Neural progenitor cell (in vitro differentiated cells): ENCODE measurements at regions not wholly inside any gene's neighbourhood (a gene's known extent, or its start where the extent isn't known, plus 50 kb on each side); places are given as distances from the start of the nearest gene placed in this dataset.
"Not testable (repeated sequence)": the region's sequence is repeated elsewhere in the genome, so short reads cannot be mapped to it uniquely, and the experiment has no call there.

Source experiments
- DNase-seq: peaks from one replicate; pipeline ENCODE4 v3.0.0-alpha.2; 2016; ENCODE audit warnings: low spot score
- H2AFZ ChIP-seq: fragments of 200-600 bp; sonication (generic); replicated peaks from 2 replicates; pipeline ENCODE4 v1.6.1; 2016; ENCODE audit warnings: antibody characterized with exemption
- H3F3A ChIP-seq: fragments of 200-600 bp; sonication (generic); 2 replicates; pipeline ENCODE4 v1.6.1; 2016; ENCODE audit warnings: antibody characterized with exemption, low read depth
- H3K27ac ChIP-seq: fragments of 200-600 bp; sonication (generic); 2 replicates; pipeline ENCODE4 v1.5.1; 2016; ENCODE audit warnings: mild to moderate bottlenecking
- H3K27me3 ChIP-seq: fragments of 200-600 bp; sonication (generic); 2 replicates; pipeline ENCODE4 v1.6.1; 2016; ENCODE audit warnings: mild to moderate bottlenecking, moderate library complexity
- H3K36me3 ChIP-seq: fragments of 200-600 bp; sonication (generic); 2 replicates; pipeline ENCODE4 v1.5.1; 2016
- H3K4me1 ChIP-seq: fragments of 200-600 bp; sonication (generic); 2 replicates; pipeline ENCODE4 v1.6.1; 2016; ENCODE audit warnings: mixed run types
- H3K4me2 ChIP-seq: fragments of 200-600 bp; sonication (generic); 2 replicates; pipeline ENCODE4 v1.6.1; 2016
- H3K4me3 ChIP-seq: fragments of 200-600 bp; sonication (generic); 2 replicates; pipeline ENCODE4 v1.5.1; 2016
- H3K79me2 ChIP-seq: fragments of 200-600 bp; sonication (generic); 2 replicates; pipeline ENCODE4 v1.6.1; 2016; ENCODE audit warnings: low read depth
- H3K9ac ChIP-seq: fragments of 200-600 bp; sonication (generic); 2 replicates; pipeline ENCODE4 v1.6.1; 2016
- H3K9me3 ChIP-seq: fragments of 200-600 bp; sonication (generic); 2 replicates; pipeline ENCODE4 v1.5.1; 2016; ENCODE audit warnings: low read depth
- H4K20me1 ChIP-seq: fragments of 200-600 bp; sonication (generic); 2 replicates; pipeline ENCODE4 v1.6.1; 2016; ENCODE audit warnings: low read depth
- H3K27ac Mint-ChIP-seq: 3 replicates; pipeline ENCODE4 v1.8.0; 2021; ENCODE audit warnings: mixed read lengths
- H3K27me3 Mint-ChIP-seq: 2 replicates; pipeline ENCODE4 v1.8.0; 2022; ENCODE audit warnings: low read depth, mild to moderate bottlenecking, inconsistent platforms, moderate library complexity, mixed read lengths; ENCODE audit not compliant: insufficient read depth
- H3K36me3 Mint-ChIP-seq: 3 replicates; pipeline ENCODE4 v1.8.0; 2021; ENCODE audit warnings: mixed read lengths
- H3K4me1 Mint-ChIP-seq: 3 replicates; pipeline ENCODE4 v1.8.0; 2021; ENCODE audit warnings: mixed read lengths
- H3K4me3 Mint-ChIP-seq: 3 replicates; pipeline ENCODE4 v1.8.0; 2021; ENCODE audit warnings: mild to moderate bottlenecking, moderate library complexity, mixed read lengths
- H3K9me3 Mint-ChIP-seq: 3 replicates; pipeline ENCODE4 v1.8.0; 2020; ENCODE audit warnings: mixed read lengths

DNA sequence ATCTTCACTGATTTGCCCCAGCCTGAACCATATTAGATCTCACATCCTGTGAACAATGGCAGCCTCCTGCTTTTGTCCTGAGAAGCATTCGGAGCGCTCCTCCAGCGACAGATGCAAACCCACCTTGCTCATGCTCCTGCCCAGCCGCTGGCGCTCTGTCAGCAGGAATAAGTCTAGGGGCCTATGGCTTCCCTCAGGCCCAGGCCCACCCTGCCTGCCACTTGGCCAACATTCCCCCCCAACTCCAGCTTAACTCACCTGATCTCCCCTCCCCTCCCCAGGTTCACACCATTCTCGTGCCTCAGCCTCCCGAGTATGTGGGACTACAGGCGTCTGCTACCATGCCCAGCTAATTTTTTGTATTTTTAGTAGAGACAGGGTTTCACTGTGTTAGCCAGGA is 4472.8 kb upstream of the OR11H1 start:
- Mint-ChIP-seq H3K9me3 (peaks cover 60% of the 10 kb centered on the region), H3K27me3 (peaks cover 21% of the 10 kb centered on the region)
- not testable (repeated sequence) for H3F3A ChIP-seq, DNase-seq, H3K4me2 ChIP-seq, H3K27ac ChIP-seq, H3K4me1 ChIP-seq, H3K4me1 Mint-ChIP-seq, H3K9ac ChIP-seq, H3K27ac Mint-ChIP-seq, H3K4me3 ChIP-seq, H3K27me3 ChIP-seq, H3K79me2 ChIP-seq, H4K20me1 ChIP-seq, H3K4me3 Mint-ChIP-seq, H3K36me3 Mint-ChIP-seq, H3K36me3 ChIP-seq, H2AFZ ChIP-seq
- H3K9me3 ChIP-seq: peaks cover 34% of the 10 kb centered on the region

DNA sequence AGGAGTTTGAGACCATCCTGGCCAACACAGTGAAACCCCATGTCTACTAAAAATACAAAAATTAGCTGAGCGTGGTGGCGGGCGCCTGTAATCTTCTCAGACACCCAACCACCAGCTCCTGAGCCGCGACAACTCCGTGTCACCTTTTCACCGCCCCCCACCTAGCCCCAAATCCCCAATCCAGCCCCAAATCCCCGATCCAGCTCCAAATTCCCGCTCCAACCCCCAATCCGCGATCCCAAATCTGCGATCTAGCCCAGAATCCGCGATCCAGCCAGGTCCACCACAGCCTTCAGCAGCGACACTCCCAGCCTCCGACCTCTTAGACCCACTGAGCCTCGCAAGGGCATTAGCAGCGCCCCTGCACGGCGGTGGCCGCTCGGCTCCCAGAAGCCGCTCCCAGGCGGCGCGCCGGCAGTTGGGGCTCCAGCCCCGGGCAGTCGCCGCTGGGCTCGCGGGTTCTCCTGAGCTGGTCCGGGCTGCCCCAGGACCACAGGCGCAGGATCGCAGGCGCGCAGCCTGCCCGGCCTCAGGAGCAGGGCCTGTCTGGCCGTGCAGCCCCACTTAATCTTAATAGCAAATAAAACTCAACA is 4469.9 kb upstream of the OR11H1 start:
- not testable (repeated sequence) for H3K4me1 Mint-ChIP-seq, H3K36me3 Mint-ChIP-seq, H3K27ac ChIP-seq, H3K4me3 ChIP-seq, H3K36me3 ChIP-seq, DNase-seq, H3K9ac ChIP-seq, H3K4me1 ChIP-seq, H2AFZ ChIP-seq, H3K4me2 ChIP-seq, H3F3A ChIP-seq, H3K79me2 ChIP-seq, H3K4me3 Mint-ChIP-seq, H4K20me1 ChIP-seq, H3K27me3 ChIP-seq, H3K27ac Mint-ChIP-seq
- peaks cover 65% of the 10 kb centered on the region for H3K9me3 Mint-ChIP-seq
- H3K27me3 Mint-ChIP-seq: peaks cover 25% of the 10 kb centered on the region
- H3K9me3 ChIP-seq: peaks cover 45% of the 10 kb centered on the region

DNA sequence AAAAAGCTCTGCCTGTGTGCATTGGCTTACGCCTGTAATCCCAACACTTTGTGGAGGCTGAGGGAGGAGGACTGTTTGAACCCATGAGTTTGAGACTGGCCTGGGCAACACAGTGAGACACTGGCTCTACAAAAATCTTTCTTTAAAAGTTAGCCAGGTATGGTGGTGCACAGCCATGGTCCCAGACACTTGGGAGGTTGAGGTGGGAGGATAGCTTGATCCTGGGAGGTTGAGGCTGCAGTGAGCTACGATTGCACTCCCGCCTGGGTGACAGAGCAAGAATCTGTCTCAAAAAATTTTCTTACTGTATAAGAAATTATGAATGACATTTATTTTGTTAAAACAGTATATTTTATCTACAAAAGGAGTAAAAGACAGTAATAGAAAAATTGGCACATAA is 4468.9 kb upstream of the OR11H1 start:
- H3K4me3 Mint-ChIP-seq, H3K27ac ChIP-seq, H3K27ac Mint-ChIP-seq, H3K9ac ChIP-seq, H3K4me1 ChIP-seq, H3K4me1 Mint-ChIP-seq, H3K36me3 Mint-ChIP-seq, H4K20me1 ChIP-seq, H3F3A ChIP-seq, H3K4me3 ChIP-seq, H3K27me3 ChIP-seq, H3K4me2 ChIP-seq, H2AFZ ChIP-seq, DNase-seq, H3K36me3 ChIP-seq, H3K79me2 ChIP-seq: not testable (repeated sequence)
- H3K9me3 Mint-ChIP-seq: peaks cover 68% of the 10 kb centered on the region
- H3K9me3 ChIP-seq: peaks cover 47% of the 10 kb centered on the region
- H3K27me3 Mint-ChIP-seq: peaks cover 24% of the 10 kb centered on the region

DNA sequence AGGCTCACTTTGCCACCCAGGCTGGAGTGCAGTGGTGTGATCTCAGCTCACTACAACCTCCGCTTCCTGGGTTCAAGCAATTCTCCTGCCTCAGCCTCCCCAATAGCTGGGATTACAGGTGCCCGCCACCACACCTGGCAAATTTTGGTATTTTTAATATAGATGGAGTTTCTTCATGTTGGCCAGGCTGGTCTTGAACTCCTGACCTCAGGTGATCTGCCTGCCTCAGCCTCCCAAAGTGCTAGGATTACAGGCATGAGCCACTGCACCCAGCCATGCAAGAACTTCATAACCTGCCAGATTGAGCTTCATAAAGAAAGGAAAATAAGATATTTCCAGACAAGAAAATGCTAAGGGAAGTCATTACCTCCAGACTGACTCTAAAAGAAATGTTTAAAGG is 4467.2 kb upstream of the OR11H1 start:
- H3K27ac ChIP-seq, H3K9ac ChIP-seq, H3K36me3 ChIP-seq, H3K36me3 Mint-ChIP-seq, H3K4me3 Mint-ChIP-seq, H4K20me1 ChIP-seq, H3K4me3 ChIP-seq, H3F3A ChIP-seq, H2AFZ ChIP-seq, H3K4me2 ChIP-seq, H3K27ac Mint-ChIP-seq, H3K27me3 ChIP-seq, H3K79me2 ChIP-seq, H3K4me1 Mint-ChIP-seq, DNase-seq, H3K4me1 ChIP-seq: not testable (repeated sequence)
- peaks cover 41% of the 10 kb centered on the region for H3K9me3 ChIP-seq
- H3K27me3 Mint-ChIP-seq: peaks cover 21% of the 10 kb centered on the region
- H3K9me3 Mint-ChIP-seq: peaks cover 65% of the 10 kb centered on the region

DNA sequence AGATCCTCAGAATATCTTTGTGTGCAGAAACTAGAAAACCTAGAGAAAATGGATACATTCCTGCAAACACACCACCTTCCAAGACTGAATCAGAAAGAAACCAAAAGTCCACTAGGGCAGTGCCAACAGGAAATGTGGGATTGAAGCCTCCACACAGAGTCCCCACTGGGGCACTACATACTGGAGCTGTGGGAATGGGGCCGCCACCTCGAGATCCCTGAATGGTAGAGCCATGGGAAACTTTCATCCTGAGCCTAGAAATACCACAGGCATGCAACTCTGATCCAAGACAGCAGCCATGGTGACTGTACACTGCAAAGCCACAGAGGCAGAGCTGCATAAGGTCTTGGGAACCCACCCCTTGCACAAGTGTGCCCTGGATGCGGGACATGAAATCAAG is 4465.5 kb upstream of the OR11H1 start:
- H2AFZ ChIP-seq, H3K79me2 ChIP-seq, H3K27ac Mint-ChIP-seq, H3K4me1 Mint-ChIP-seq, H3K4me2 ChIP-seq, H3F3A ChIP-seq, H4K20me1 ChIP-seq, H3K27me3 ChIP-seq, H3K4me3 Mint-ChIP-seq, H3K9ac ChIP-seq, H3K4me3 ChIP-seq, H3K36me3 ChIP-seq, H3K36me3 Mint-ChIP-seq, H3K27ac ChIP-seq, H3K4me1 ChIP-seq, DNase-seq: not testable (repeated sequence)
- Mint-ChIP-seq H3K9me3 (peaks cover 66% of the 10 kb centered on the region), H3K27me3 (peaks cover 23% of the 10 kb centered on the region)
- H3K9me3 ChIP-seq: peaks cover 39% of the 10 kb centered on the region

DNA sequence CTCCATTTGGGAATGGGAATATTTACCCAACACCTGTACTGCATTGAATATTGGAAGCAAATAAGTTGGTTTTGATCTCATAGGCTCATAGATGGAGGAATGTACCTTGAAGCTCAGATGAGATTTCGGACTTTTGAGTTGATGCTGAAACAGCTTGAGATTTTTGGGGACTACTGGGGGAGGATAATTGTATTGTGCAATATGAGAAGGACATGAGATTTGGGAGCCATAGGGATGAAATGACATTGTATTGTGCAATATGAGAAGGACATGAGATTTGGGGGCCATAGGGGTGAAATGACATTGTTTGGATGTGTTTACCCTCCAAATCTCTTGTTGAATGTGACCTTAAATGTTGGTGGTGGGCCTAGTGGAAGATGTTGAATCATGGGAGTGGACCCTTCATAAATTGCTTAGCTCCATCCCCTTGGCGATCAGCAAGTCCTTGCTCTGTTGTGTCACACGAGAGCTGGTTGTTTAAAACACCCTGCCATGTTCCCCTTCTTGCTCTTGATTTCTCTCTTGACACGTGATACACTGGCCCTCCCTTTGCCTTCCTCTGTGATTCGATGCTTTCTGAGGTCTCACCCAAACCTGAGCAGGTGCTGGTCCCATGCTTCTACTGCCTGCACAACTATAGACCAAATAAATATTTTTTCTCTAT is 4464.8 kb upstream of the OR11H1 start:
- H3K27ac Mint-ChIP-seq, H3K36me3 Mint-ChIP-seq, H3K4me3 ChIP-seq, H3K79me2 ChIP-seq, H3K4me3 Mint-ChIP-seq, H3K27ac ChIP-seq, H3K4me1 ChIP-seq, H4K20me1 ChIP-seq, H3K9ac ChIP-seq, H3K36me3 ChIP-seq, H3K27me3 ChIP-seq, DNase-seq, H3F3A ChIP-seq, H2AFZ ChIP-seq, H3K4me2 ChIP-seq, H3K4me1 Mint-ChIP-seq: not testable (repeated sequence)
- Mint-ChIP-seq H3K9me3 (peaks cover 66% of the 10 kb centered on the region), H3K27me3 (peaks cover 25% of the 10 kb centered on the region)
- H3K9me3 ChIP-seq: peaks cover 39% of the 10 kb centered on the region

DNA sequence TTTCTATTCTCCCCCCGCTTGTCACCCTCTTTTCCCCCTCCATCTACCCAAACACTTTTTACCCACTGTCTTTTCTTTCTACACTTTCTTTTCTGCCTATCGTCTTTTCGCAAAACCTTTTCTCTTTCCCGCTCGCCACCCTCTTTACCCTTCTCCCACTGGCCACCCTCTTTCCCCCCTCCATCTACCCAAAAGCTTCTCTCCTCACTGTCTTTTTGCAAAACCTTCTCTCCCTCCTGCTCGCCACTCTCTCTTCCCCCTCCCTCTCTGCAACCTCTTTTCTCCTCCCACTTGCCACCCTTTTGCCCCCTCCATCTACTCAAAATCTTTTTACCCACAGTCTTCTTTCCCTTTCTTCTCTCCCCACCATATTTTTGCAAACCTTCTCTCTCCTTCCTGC is 4462.8 kb upstream of the OR11H1 start:
- not testable (repeated sequence) for H3K27ac ChIP-seq, H3K36me3 ChIP-seq, H3K36me3 Mint-ChIP-seq, H2AFZ ChIP-seq, H4K20me1 ChIP-seq, H3K4me3 ChIP-seq, H3K79me2 ChIP-seq, H3K27me3 ChIP-seq, H3K4me2 ChIP-seq, H3K9ac ChIP-seq, H3K4me3 Mint-ChIP-seq, H3F3A ChIP-seq, DNase-seq, H3K4me1 ChIP-seq, H3K27ac Mint-ChIP-seq, H3K4me1 Mint-ChIP-seq
- Mint-ChIP-seq H3K9me3 (peaks cover 61% of the 10 kb centered on the region), H3K27me3 (peaks cover 26% of the 10 kb centered on the region)
- H3K9me3 ChIP-seq: peaks cover 33% of the 10 kb centered on the region

DNA sequence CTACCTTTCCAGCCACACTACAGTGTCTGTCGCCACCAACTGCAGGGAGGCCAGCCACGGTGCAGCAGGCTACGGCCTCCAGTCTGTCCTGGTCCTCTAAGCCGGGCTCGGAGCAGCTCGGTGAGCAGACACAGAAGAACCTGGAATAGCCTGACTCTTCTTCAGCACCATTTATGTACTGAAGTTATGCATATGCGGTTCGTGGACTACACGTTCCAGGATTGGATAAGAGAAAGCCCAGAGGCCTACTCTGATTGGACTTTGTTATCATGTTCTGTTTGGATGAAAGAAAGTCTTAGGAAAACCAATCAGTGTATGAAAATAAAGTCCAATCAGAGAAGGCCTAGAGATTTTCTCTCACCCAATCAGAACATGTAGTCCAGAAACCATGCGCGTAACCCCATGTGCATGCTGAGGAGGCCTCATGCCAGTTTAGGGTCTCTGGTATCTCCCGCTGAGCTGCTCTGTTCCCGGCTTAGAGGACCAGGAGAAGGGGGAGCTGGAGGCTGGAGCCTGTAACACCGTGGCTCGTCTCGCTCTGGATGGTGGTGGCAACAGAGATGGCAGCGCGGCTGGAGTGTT is 4462.0 kb upstream of the OR11H1 start:
- not testable (repeated sequence) for H3K27ac ChIP-seq, H3K4me1 Mint-ChIP-seq, H3F3A ChIP-seq, H3K79me2 ChIP-seq, DNase-seq, H2AFZ ChIP-seq, H4K20me1 ChIP-seq, H3K36me3 Mint-ChIP-seq, H3K4me1 ChIP-seq, H3K27ac Mint-ChIP-seq, H3K4me2 ChIP-seq, H3K4me3 ChIP-seq, H3K27me3 ChIP-seq, H3K4me3 Mint-ChIP-seq, H3K9ac ChIP-seq, H3K36me3 ChIP-seq
- peaks cover 26% of the 10 kb centered on the region for H3K9me3 ChIP-seq
- Mint-ChIP-seq H3K9me3 (peaks cover 58% of the 10 kb centered on the region), H3K27me3 (peaks cover 24% of the 10 kb centered on the region)
